Epithelial cell of proximal tubule (primary cell): ENCODE measurements at regions not wholly inside any gene's neighbourhood (a gene's known extent, or its start where the extent isn't known, plus 50 kb on each side); places are given as distances from the start of the nearest gene placed in this dataset.

Source experiments
- DNase-seq: peaks from one replicate; pipeline ENCODE4 v3.0.0-alpha.2; 2011; ENCODE audit warnings: low read depth
- H3K4me3 ChIP-seq: 2 replicates; pipeline ENCODE4 v1.5.1; 2011; ENCODE audit warnings: low read depth, mild to moderate bottlenecking, low read length
- CTCF ChIP-seq: conservative IDR thresholded peaks from 2 replicates; pipeline ENCODE4 v1.5.1; 2012; ENCODE audit warnings: low read depth, mild to moderate bottlenecking, low read length

DNA sequence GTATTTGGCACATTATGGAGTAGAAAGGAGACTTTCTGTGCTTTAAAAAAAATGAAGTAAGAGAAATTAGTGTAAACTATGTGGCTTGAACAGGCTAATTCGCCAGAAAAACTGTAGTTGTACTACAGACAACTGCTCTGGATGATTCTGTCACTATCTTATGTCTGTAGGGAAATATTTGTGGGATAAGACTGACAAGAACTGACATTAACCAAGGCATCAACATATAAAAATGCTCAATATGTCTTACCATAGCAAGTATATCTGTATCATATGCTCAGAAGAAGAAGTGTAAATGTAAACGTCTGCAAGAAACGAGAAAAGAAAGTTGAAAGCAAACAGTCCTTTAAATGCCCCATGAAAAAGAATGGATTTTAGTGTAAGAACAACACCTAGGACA, 1545.0 kb downstream of the CDH8 start:
- DNase-seq = no peak
- H3K4me3 ChIP-seq = no peak overlapping the region
- no peak for TF ChIP-seq CTCF

DNA sequence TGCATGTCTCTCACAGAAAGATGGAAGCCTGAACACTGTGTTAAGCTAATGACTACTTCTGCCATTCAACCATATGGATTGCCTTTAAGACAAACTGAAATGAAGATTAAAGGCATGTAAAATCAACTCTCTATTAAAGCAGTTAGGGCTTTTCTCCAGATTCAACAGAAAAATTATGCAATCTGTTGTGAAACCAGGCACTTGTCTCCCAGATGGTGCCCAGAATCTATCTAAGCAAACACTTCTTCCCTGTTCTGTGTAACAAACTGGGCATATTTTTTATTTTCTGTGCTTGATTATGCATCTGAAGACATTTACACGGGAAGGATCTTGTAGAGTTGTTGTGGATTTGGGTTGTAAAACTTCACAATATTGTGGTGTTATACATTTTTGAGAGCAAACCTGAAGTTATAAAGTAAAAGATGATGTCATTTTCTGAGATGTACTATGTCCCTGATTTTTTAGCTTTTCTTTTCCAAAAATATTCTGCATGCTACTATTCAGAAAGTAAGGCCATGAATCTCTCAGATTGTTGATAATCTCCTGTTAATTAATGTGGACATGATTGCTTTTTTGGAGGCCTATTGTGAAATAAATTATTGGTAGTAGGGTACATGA, 1550.3 kb downstream of the CDH8 start:
- DNase-seq = no peak
- no peak overlapping the region for H3K4me3 ChIP-seq
- TF ChIP-seq CTCF = no peak

DNA sequence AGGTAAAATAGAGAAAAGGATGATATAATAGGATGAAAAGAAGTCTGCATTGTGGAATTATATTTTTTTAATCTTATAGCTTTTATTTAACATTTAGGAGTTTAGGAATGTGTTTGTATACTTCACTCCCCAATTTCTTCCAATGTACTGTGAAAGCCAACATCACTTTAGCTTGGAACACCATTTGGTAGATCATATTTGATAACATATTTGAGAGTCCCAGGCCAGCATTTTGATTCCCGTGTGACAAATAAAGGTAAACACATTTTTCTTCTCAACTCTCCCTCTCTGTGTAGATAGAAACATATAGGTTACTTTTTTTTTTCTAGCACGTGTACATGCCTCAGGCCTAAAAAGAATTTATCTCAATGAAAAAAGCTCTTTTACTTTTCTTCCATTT, 1551.3 kb downstream of the CDH8 start:
- no peak for DNase-seq
- no peak for TF ChIP-seq CTCF
- H3K4me3 ChIP-seq = no peak overlapping the region

DNA sequence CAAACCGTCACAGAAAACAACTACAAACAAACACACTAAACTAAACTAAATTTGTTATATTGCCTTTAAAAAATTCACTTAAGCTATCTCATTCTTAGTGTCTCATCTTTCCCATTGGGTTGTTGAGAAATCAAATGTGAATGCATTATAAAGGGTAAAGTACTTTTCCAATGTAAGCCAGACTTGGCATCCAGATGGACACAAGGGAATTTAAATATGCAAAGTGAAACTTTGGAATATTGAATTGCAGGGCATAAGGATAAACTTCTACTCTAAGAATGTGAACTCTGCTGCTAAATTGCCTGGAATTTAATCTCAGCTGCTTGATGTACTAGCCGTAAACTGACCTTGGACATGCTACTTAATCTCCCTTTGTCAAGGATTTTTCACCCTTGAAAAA, 1554.6 kb downstream of the CDH8 start:
- no peak for TF ChIP-seq CTCF
- no peak for DNase-seq
- no peak overlapping the region for H3K4me3 ChIP-seq

DNA sequence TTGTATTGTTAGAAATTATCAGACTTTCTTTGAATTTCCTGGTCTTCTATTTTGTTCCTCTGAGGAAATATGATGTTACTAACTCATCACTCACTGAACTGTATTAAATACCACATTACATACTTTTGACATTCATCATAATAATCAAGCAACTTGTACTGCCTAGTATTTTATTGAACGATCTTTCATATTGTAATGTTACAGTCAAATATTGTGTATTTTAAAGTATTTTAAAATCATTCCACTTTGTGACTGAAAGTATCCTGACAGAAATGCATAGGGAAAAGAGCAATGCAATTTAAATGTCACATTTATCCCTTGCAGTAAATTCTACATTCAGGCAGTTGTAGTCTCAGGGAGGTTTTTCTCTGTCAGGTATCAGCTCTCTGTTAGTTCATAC, 1557.4 kb downstream of the CDH8 start:
- DNase-seq = no peak
- no peak for TF ChIP-seq CTCF
- no peak overlapping the region for H3K4me3 ChIP-seq

GRCh38 chr16:60463986-60464385, 1572.3 kb downstream of the CDH8 start:
- H3K4me3 ChIP-seq = no peak overlapping the region
- no peak for TF ChIP-seq CTCF
- no peak for DNase-seq

- TF ChIP-seq CTCF = no peak
- no peak for DNase-seq
- H3K4me3 ChIP-seq = no peak overlapping the region
These were observed 1576.8 kb downstream of the CDH8 start for GRCh38 chr16:60459463-60459862.
